DMS53 (cell line): ENCODE measurements at regions not wholly inside any gene's neighbourhood (a gene's known extent, or its start where the extent isn't known, plus 50 kb on each side); places are given as distances from the start of the nearest gene placed in this dataset.
"Not testable (repeated sequence)": the region's sequence is repeated elsewhere in the genome, so short reads cannot be mapped to it uniquely, and the experiment has no call there.

Experiments
- DNase-seq: peaks from one replicate; lab custom pipeline; 2025; lab: John Stamatoyannopoulos, UW

DNA sequence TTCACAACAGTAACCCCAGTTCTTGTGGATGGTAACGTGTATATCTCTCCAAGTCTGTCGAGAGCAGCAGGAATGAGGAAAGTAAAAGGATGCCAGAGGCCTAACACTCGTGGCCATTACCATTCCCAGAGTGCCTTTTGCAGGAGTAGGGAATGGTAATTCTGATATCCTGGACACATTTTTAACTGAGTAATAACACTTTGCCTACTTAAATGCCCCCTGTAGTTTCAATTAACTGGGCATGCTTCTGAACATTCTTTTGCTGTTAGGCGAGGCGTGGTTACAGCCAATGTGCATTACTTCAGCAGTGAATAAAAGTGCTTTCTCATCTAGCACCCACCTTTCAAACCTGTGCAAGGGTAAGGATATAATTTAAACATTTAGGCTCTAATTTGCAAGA, 258.5 kb upstream of the ADGRL2 start:
- no peak for DNase-seq

DNA sequence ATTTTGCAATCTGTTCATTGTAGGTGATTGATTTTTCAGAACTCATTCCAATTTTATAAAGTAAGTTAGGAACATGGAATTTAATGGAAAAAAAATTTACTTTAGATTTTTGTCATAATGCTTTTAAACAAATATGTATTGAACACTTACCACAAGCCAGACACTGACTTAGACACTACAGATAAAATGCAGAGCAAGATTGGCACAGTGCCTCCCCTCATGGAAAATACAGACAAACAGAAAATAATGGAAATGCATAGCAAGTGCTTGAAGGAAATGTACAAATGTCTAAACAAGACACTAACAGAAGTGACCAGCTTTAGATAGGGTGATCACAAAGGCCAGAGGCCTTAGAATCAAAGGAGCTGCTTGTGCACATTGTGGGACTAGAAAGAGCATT, 260.5 kb upstream of the ADGRL2 start:
- DNase-seq: no peak

DNA sequence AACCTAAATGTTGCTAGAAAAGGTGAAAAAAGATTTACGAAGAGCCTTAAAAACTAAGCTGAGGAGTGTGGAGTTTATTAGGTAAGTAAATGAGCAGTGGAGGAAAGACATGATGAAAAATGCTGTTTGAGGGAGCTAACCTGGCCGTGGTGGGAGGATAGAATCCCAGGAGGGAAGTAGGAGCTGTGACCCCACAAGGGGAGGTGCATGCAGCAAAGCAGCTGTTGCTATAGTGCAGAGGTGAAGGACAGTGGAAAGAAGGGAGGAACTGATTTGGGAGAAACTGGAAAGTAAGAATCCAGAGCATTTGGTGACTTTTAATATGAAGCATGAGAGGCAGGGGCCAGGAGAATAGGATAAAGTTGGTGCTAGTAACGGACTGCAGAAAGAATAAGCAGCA, 271.7 kb upstream of the ADGRL2 start:
- DNase-seq: no peak

DNA sequence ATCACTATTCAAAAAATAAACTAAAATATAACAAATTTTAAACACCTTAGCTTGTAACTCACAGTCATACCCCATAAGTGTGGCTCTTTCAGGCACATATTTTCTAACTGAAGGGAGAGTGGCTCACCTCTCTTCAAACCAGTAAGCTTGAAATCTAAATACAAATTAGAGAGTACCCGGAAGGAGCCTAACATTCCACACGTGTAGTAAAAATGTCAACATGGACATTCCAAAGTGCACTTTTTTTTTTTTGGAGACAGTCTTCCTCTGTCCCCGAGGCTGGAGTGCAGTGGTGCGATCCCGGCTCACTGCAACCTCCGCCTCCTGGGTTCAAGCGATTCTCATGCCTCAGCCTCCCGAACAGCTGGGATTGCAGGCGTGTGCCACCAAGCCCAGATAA, 275.6 kb upstream of the ADGRL2 start:
- DNase-seq: no peak

DNA sequence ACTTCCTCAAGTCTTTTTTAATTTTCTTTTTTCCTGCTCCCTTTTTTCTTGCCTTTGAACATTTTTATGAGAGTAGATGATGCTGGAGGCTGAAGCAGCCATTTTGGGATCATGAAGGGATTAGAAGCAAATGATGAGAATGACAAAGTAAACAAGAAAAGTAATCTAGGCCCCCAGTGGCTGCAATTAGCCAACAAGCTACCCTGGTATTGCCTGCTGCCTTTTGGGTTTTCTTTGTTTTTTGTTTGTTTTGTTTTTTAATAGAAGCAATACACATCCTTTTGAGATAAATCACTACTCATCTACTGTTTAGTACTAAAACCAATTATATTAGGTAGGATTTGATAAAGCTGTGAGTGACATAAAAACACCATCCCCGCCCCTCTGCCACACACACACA, 280.7 kb upstream of the ADGRL2 start:
- DNase-seq: no peak

DNA sequence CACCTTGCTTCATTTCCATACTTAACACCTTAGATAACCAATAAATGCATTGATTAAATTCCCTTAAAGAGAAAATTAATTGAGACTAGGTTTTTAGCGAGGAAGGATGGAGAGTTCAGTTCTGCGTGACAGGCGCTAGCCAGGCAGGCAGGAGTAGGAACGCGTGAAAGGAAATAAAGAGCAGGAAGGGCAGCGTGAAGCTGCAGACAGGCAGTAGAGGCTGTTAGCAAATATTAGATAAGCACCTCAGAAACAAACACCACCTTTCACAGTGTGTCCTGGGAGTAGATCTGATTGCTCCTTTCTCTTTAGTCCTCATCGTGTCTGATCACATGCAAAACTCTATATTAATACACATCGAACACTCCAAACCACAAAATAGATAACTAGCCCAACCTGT, 282.7 kb upstream of the ADGRL2 start:
- peak; percentile 70 for DNase-seq

DNA sequence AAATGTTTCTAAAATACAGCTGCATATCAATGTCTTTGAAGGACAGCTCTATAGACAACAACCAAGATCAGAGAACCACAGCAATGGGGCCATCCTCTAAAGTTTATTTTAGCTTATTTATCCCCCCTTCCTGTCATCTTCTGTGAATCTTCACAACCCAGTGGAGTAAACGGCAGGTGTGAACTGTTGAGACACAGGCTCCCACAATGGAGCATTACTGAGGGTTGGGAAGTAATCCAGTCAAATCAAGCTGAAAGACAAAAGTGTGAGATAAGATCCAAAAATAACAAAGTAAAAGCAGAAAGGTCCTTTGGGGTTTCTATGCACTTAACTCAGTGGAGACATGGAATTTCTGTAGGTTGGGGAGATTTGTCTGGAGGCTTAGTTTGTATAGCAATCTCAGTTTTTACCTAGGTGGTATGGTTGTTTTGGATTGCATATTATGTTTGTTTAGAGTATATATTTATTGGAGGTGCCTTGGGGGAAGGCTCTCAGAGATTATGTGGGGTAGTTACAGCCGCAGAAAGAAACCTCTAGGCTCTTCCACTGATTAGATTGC, 286.9 kb upstream of the ADGRL2 start:
- DNase-seq: no peak

DNA sequence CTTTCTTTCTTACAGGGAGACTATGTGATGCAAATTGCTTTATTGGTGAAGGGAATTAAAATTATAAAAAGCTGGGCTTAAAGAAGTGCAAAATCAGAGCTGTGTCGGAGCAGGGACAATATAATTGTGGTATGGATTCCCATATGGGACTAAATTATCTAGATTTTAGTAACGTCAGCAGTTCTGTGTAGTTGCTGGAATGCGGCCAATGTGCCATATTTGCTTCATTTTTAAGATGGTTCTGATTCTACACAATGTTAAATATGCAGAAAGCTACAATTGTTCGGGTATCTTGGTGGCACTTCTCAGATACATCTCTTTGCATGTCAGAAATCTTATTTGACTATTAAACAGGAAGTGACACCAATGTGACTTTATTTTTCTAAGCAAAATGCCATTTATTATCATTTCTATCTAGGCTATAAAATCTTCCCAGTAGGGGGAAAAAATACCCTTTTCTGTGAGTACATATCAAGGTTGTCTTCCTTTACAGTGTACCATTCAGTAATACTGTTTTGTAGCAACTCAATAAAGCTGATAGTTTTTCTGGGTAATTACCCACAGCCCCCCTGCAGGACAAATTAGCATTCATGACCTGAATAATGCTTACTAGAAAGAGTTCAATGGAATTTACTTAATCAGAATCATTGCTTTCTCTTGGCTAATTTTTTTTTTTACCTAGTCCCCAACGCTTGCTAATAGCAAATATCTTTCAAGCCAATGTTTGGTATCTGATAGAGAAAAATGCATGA, 288.3 kb upstream of the ADGRL2 start:
- no peak for DNase-seq

DNA sequence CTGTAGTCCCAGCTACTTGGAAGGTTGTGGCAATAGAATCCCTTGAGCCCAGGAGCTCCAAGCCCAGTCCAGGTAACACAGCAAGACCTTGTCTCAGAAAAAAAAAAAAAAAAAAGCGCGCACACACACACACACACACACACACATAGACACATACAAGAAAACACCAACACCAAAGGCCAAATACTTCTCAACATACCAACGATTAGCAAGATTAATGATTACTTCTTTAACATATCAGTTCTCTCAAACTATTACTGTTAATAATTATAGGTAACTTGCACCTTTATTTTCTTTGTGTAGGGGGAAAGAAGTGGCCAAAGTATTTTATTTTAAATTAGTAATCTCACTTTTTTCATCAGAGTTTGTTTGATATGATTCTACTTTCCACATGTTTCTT, 289.5 kb upstream of the ADGRL2 start:
- DNase-seq: no peak

DNA sequence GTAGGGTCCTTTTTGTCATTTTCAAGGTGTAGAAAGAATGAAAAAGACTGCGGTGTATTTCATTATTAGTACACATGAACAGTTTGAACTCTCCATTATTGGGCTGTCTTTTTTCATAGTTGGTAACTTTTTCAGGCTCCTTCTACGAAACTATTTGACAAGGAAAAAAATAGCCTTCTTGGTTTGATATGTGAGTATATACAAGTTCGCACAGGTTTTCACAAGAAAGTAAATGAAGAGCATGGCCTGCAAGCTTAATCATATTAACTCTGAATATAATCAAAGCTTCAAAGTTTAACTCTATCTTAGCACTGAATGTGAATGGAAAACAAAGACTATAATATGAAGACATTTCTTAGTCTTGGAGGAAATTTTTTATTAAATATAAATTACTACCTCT, 290.0 kb upstream of the ADGRL2 start:
- no peak for DNase-seq

DNA sequence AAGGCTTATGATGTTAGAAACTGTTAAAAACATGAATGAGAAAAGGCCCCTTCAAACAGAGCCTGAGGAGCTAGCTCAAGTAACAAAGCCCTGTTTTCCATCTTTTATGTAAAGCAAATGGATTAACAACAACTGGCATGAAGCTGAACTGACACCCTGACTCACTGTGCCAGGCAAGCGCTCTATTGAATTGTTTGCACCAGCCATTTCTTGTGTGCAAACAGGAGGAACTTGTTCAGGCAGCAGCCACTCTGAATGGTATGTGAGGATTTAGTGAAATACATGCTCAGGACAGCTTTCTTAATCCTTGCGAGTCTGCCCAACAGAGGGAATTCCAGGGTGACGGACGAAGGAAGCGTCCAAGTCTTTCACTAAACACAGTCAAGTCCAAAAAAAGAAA, 291.1 kb upstream of the ADGRL2 start:
- DNase-seq: peak; percentile 32

DNA sequence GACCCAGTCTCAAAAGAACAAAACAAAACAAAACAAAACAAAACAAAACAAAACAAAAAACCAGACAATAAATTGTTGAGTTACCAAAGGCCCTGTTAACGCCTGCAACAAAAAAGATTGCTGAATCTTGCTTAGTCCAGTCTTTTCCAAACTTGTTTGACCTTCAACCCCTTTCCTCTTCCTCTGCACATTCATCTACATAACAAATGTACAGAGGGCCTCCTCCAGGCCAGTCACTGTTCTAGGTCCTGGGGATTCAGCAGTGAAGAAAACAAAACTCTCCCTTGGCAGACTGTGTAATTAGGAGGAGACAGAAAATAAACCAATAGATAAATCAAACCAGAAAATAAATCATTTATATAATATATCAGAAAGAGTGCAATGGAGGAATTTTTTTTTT, 294.0 kb upstream of the ADGRL2 start:
- DNase-seq: no peak

DNA sequence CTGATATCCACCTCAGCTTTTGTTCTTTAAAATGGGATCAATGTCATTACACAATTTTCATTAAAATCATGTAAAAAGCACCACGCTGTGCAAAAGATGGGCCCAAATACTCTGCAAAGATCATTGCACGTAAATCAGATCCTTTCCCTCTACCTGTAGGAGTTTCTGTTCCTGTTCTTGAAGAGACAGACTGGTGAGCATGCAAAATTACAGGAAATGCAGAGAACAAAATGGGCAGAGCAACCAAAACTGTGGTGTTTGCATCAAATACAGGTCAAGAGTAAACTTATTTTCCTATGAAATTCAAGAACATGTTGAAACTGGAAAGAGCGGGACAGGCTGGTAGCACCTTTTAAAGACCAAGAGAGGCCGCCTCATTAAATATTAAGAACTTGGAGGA, 294.9 kb upstream of the ADGRL2 start:
- no peak for DNase-seq

DNA sequence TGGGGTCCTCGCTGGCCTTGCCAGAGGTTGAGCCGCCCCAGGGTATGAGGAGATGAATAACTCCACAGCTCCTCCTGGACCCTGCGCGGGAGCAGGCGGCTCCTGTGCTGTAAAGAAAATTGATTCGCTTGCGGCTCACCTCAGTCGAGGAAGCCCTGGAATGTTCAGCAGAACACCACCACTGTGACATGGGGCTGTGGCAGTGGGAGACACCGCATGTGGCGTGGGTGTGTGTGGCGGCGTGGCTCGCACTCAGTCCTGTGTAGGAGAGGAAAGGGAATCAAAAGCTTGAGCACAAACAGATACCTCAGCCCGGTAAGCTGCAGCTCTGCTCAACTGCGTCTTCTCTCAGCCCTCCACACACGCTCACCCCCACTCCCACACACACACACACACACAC, 295.9 kb upstream of the ADGRL2 start:
- not testable (repeated sequence) for DNase-seq

DNA sequence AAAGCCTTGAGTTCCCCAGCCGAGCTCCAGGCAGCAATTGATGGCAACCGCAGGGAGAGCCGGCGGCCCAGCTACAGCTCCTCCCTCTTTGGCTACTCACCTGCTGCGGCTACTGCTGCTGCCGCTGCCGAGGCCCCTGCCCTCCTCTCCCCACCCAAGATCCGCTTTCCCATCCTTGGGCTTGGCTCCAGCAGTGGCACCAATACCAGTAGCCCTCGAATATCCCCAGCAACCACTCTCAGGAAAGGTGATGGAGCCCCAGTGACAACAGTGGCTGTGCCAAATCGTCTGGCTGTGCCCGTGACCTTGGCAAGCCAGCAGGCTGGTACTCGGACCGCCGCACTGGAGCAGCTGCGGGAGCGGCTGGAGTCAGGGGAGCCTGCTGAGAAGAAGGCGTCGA, 298.0 kb upstream of the ADGRL2 start:
- DNase-seq: not testable (repeated sequence)

DNA sequence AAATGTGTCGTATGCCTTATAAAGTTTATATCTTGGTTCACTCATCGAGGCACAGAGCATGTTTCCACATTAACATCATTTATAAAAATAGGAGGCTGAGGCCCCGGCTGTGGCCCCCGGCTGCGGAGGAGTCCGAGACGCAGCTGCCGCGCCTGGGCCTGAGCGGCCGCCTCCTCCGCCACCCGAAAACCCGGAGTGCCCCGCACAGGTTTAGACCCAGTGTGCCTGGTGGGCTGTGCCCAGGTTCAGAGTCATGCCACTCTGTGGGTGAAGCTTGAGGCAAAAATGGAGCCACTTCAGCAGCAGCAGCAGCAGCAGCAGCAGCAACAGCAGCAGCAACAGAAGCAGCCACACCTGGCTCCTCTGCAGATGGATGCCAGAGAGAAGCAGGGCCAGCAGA, 299.2 kb upstream of the ADGRL2 start:
- DNase-seq: not testable (repeated sequence)

DNA sequence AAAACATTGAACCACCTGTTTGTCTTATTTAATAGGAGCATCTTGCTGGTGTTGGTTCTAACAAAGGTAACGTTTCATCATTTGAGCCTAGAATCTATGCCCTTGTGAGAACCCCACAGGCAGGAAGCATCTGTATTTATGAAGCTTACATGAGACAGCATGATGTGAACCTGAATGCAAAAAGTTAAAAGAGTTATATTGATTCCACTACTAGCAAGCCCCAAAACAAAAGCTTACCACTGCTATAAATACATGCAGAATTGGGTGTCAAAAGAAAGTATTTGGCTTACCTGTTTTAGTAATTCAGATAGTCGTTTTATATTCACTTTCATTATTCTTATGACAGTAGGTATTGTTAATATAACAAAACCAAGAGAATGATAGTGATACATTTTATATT, 301.2 kb upstream of the ADGRL2 start:
- DNase-seq: no peak

DNA sequence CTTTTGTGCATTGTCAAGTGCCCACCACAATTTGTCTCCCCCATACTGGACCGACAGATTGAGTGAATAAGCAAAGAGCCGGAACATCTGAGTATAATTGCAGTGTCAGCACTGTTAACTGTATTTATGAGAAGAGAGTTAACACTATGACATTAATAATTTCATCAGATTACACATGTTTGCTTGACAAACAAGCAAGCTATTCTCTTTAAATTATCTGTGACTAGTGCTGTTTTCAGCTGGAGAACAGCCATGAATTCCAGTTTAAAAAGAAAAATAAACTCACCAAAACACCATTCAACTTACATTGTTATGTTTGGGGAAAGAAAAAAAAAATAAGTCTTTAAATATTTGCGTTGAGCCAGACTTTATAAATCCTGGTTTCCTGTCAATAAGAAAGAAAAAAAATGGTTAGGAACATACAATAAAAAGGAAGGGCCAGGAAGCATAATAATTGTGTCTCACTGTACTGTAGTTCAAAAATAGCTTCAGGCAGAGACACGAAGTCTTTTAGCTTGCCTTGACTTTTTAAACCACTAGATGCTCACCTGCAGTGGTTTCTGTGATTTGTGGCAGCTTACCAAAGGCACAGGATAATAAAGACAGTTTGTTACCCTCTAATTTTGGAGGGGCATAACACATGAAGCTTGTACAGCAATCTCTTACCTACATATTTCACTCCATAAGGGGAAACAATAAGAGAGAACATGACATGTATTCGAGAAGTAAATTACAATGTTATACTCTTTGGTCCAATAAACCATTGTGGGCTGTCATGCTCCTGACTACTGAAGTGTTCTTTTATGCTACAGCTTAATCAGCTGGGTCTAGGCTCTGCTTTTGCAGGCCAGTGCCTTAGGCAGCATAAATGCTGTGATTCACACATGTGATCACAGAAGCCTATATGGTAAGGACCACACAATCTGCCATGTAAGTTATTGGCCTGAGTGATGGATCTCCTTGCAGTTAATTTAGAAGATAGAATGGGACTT, 302.0 kb upstream of the ADGRL2 start:
- peak; percentile 82 for DNase-seq

DNA sequence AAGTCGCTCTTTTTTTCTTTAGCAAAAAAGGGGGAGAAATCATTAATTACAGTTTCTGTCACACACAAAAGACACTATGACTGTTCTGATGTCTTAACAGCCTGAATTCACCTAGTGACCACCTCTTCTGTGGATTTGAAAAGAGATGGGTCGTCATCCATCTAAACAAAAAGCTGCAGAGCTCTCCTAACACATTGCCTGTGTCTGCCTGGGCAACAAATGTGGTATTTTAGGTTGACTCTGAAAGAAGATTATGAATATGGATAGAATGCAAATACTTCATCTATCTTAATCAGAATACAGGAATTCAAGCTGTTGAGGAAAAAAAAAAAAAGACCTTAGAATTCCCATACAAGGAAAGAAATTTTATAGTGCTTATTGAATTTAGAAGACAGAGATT, 304.4 kb upstream of the ADGRL2 start:
- no peak for DNase-seq

DNA sequence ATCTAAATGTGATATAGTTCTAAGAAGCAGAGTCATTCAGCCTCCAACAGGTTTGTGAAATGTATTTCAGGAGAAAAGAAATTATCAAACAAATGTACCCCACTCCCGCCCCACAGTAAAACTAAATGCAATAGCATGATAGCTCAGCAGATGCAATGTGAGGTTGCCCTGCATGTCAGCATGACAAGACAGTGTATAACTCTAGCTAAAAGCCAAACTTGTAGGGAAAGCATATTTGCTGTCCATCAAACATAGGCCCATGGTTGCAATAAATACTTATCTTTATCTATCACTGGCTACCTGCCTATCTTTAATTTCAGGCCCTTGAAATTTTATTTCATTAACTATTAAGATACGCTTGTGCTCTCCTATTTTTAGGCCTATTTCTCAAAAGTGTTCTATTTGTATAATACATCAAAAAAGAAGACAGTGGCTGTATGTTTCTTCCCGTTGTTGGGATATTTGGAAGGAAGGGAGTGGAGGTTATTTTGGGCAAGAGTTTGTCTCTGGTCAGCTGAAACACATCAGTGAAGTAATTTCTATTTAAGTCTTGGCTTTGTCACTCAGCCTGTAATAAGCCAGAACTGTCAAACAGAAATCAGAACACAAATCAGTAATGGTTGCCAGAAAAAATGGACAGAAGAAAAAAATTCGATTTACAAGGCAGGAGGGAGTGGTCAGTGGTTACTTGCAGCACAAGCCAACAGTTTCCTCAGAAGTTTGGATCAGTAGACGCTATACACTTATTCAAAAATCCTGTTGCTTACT, 307.4 kb upstream of the ADGRL2 start:
- no peak for DNase-seq

DNA sequence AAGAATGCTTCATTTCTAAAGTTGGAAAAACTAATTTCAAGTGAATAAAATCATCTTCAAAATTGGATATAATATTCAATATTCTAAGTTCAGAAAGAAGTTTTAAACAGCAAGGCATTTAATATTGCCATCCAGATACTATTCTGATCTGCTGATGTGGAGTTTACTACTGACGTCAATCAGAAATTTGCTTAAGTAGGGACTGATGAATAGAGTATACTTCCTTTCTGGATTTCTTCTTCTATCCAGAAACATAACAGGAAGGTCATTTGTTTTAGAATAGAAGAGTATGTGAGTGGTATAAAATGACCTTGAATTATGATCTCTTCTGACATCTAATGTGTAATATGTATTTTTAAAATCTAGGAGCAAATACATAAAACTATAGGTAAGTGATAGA, 308.1 kb upstream of the ADGRL2 start:
- no peak for DNase-seq

DNA sequence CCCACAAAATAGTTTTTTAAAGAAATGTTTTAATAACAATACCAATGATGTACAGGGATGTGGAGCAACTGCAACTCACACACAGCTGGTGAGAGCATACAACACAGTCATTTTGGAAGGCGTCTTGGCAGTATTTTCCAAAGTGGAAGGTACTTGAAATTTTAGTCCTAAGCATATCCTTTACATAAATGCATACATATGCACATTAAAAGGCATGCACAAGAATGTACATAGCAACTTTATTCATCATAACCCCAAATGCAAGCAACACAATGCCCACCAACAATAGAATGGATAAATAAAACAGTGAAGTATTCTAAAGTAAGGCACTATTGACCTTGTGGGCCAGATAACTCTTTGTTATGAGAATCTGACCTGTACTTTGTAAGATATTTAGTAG, 310.1 kb upstream of the ADGRL2 start:
- no peak for DNase-seq
